BLaER1 (cell line): ENCODE measurements at regions not wholly inside any gene's neighbourhood (a gene's known extent, or its start where the extent isn't known, plus 50 kb on each side); places are given as distances from the start of the nearest gene placed in this dataset.

Source experiments
- H3K27ac ChIP-seq: shearing (Covaris generic); formaldehyde crosslinking; 2 replicates; pipeline ENCODE4 v1.8.1; 2022
- H3K27me3 ChIP-seq: shearing (Covaris generic); formaldehyde crosslinking; 2 replicates; pipeline ENCODE4 v1.8.1; 2022
- H3K36me3 ChIP-seq: shearing (Covaris generic); formaldehyde crosslinking; 2 replicates; pipeline ENCODE4 v1.8.1; 2022
- H3K4me1 ChIP-seq: shearing (Covaris generic); formaldehyde crosslinking; 2 replicates; pipeline ENCODE4 v1.8.1; 2022
- H3K4me2 ChIP-seq: shearing (Covaris generic); formaldehyde crosslinking; 2 replicates; pipeline ENCODE4 v1.8.1; 2022
- H3K4me3 ChIP-seq: shearing (Covaris generic); formaldehyde crosslinking; 2 replicates; pipeline ENCODE4 v1.8.1; 2022
- H3K9ac ChIP-seq: shearing (Covaris generic); formaldehyde crosslinking; 2 replicates; pipeline ENCODE4 v1.8.1; 2022
- H3K9me3 ChIP-seq: shearing (Covaris generic); formaldehyde crosslinking; 2 replicates; pipeline ENCODE4 v1.8.1; 2022
- H4K20me1 ChIP-seq: shearing (Covaris generic); formaldehyde crosslinking; 2 replicates; pipeline ENCODE4 v1.8.1; 2022
- Cebpa-rat ChIP-seq: shearing (Covaris generic); IDR thresholded peaks from 2 replicates; pipeline ENCODE4 v1.8.1; 2022

DNA sequence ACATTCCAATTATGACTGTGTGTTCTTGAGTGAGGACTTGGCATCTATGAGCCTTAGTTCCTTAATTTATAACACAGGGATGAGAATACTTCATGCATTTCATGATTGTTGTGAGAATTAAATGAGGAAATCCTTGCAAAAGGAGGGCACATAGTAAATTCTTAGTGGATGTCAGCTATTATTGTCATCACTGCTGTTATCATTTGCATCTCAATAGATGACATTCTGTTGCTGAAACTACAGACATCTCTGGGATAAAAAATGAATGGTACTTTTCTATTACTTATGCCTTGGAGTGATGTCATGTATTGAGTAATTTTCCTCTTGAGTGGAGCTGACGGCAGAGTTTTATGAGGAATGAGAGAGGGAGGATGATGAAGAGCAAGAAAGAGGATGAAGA lies 184.4 kb upstream of the CDH11 start:
- no peaks in the 10 kb centered on the region for H3K36me3 ChIP-seq
- H3K9me3 ChIP-seq = no peaks in the 10 kb centered on the region
- no peak overlapping the region for H3K9ac ChIP-seq
- no peak overlapping the region for H3K4me3 ChIP-seq
- TF ChIP-seq Cebpa-rat = no peak
- H3K27me3 ChIP-seq = no peaks in the 10 kb centered on the region
- no peaks in the 10 kb centered on the region for H4K20me1 ChIP-seq
- H3K27ac ChIP-seq = no peak overlapping the region
- H3K4me2 ChIP-seq = no peak overlapping the region
- no peaks in the 10 kb centered on the region for H3K4me1 ChIP-seq

DNA sequence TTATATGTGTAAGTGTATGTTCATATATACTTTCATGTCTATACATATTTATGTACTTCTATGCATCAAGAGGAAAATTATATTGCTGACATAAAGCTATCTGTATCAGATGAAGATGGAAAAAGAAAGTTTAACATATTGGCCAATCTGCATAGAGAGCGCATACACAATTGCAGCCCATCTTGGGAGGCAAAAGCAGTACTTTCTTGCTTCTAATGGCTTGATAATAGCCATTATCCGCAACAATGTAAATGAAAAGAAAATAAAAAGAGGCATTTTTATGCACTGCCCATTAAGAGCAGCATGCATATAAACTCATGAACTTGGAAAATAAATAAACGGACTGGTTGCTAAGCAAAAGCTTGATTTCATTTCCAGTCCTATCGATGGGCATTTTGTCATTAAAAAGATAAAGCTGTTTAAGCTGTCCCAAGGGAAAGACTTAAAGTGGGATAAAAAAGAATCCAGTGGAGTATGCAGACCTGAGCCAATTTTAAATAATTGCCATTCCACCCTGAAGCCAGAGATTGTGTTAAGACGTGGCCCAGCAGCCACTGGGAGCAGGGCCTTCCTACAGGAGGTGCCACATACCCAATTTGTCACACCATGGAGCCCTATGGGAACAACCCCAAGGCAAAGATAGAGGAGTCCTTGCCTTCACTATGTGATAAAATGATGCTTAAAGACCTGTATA lies 183.6 kb upstream of the CDH11 start:
- Histone ChIP-seq H3K4me1 (no peaks in the 10 kb centered on the region), H4K20me1 (no peaks in the 10 kb centered on the region), H3K27me3 (no peaks in the 10 kb centered on the region), H3K27ac (no peak overlapping the region), H3K9ac (no peak overlapping the region), H3K9me3 (no peaks in the 10 kb centered on the region), H3K4me3 (no peak overlapping the region), H3K36me3 (no peaks in the 10 kb centered on the region), H3K4me2 (no peak overlapping the region)
- TF ChIP-seq Cebpa-rat = no peak

DNA sequence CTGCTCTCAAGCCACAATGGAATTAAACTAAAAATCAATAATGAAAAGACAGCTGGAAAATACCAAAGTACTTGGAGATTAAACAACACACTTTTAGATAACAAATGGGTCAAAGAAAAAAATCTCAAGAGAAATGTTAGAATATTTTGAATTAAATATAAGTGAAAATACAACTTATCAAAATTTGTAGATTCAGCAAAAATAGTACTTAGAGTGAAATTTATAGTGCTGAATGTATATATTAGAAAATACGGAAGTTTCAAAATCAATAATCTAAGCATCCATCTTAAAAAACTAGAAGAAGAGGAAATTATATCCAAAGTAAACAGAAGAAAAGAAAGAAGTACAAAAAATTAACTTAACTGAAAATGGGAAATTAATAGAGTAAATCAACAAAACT lies 179.2 kb upstream of the CDH11 start:
- TF ChIP-seq Cebpa-rat = no peak
- H3K4me3 ChIP-seq = no peak overlapping the region
- no peaks in the 10 kb centered on the region for H3K4me1 ChIP-seq
- no peak overlapping the region for H3K4me2 ChIP-seq
- H3K9ac ChIP-seq = no peak overlapping the region
- H4K20me1 ChIP-seq = no peaks in the 10 kb centered on the region
- no peaks in the 10 kb centered on the region for H3K9me3 ChIP-seq
- no peaks in the 10 kb centered on the region for H3K36me3 ChIP-seq
- no peaks in the 10 kb centered on the region for H3K27me3 ChIP-seq
- no peak overlapping the region for H3K27ac ChIP-seq

DNA sequence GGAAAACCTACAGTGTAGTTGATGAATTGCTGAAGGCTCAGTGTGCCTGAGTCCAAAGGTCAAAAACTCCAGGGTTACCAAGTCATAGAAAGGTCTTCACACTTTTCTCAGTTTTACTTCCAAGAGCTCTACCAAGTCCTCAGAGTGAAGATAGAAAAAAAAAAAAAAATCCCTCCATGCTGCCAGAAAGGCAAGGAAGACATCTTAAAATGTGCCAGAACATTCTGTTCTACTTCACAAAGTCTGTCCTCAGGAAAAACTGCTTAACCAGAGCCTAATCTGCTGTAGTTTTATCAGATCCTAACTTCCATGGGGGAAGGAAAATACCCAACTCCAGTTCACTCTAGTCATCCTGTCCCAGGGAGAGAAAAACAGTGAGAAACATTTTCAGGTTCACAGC lies 175.6 kb upstream of the CDH11 start:
- Histone ChIP-seq H3K27ac (no peak overlapping the region), H4K20me1 (no peaks in the 10 kb centered on the region), H3K4me1 (no peaks in the 10 kb centered on the region), H3K9ac (no peak overlapping the region), H3K4me3 (no peak overlapping the region), H3K36me3 (no peaks in the 10 kb centered on the region), H3K9me3 (no peaks in the 10 kb centered on the region), H3K4me2 (no peak overlapping the region), H3K27me3 (no peaks in the 10 kb centered on the region)
- no peak for TF ChIP-seq Cebpa-rat

DNA sequence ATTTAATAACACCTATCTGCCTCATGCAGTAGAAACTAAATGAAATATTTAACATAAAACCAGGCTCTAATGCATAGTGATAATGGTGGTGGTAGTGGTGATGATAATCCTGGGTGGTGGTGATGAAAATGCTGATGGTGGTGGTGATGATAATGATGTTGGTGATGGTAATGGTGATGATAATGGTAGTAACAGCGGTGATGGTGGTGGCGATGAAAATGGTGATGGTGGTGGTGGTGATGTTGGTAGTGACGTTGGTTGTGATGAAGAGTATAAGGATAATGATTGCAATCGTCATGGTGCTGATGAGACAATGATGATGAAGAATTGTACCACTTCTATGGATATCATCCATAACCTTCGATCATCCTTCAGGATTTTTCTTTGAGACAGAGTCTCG lies 173.7 kb upstream of the CDH11 start:
- H3K27ac ChIP-seq = no peak overlapping the region
- no peak overlapping the region for H3K9ac ChIP-seq
- no peaks in the 10 kb centered on the region for H3K27me3 ChIP-seq
- no peak overlapping the region for H3K4me3 ChIP-seq
- no peak overlapping the region for H3K4me2 ChIP-seq
- no peak for TF ChIP-seq Cebpa-rat
- H3K36me3 ChIP-seq = no peaks in the 10 kb centered on the region
- no peaks in the 10 kb centered on the region for H3K4me1 ChIP-seq
- no peaks in the 10 kb centered on the region for H4K20me1 ChIP-seq
- H3K9me3 ChIP-seq = no peaks in the 10 kb centered on the region

DNA sequence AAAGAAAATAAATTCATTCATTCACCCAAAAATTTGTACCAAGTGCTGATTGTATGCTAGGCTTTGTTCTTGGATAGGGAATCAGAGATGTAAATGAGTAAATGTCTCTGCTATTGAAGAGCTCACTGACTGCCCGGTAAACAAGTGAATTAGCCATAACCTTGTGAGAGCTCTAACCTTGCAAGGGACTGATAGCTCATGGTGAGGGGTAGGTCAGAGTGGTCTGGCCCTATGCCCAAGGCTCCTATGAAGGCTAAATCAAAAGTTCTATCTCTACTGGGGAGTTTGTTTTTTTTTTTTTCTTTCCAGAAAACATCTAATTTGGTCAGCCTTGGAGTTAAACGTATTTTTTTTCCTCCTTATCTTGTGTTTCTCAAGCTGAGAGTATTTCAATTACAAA lies 172.8 kb upstream of the CDH11 start:
- Histone ChIP-seq H3K4me3 (no peak overlapping the region), H3K36me3 (no peaks in the 10 kb centered on the region), H3K4me2 (no peak overlapping the region), H4K20me1 (no peaks in the 10 kb centered on the region), H3K27ac (no peak overlapping the region), H3K27me3 (no peaks in the 10 kb centered on the region), H3K9ac (no peak overlapping the region), H3K9me3 (no peaks in the 10 kb centered on the region), H3K4me1 (no peaks in the 10 kb centered on the region)
- TF ChIP-seq Cebpa-rat = no peak

DNA sequence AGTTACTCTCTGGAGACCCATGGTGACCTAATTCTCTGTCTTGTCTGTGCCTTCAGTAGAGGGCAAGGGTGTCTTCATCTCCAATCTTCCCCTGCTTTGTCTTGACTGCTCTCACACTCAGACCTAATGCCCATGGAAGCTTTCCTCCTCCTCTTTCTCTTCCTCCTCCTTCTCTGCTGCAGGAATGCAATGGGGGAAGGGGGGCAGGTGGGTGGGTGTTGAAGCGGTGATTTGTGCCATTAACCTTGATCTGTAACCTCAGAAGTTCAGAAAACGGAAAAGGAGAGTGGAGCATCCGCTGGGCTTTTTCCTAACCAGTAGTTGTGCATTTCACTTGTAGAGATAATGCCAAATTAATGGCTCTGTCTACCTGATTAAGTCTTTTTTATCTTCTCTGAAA lies 172.3 kb upstream of the CDH11 start:
- Histone ChIP-seq H3K4me1 (no peaks in the 10 kb centered on the region), H3K4me2 (no peak overlapping the region), H3K4me3 (no peak overlapping the region), H3K9me3 (no peaks in the 10 kb centered on the region), H3K36me3 (no peaks in the 10 kb centered on the region), H3K27ac (no peak overlapping the region), H4K20me1 (no peaks in the 10 kb centered on the region), H3K9ac (no peak overlapping the region), H3K27me3 (no peaks in the 10 kb centered on the region)
- TF ChIP-seq Cebpa-rat = no peak

DNA sequence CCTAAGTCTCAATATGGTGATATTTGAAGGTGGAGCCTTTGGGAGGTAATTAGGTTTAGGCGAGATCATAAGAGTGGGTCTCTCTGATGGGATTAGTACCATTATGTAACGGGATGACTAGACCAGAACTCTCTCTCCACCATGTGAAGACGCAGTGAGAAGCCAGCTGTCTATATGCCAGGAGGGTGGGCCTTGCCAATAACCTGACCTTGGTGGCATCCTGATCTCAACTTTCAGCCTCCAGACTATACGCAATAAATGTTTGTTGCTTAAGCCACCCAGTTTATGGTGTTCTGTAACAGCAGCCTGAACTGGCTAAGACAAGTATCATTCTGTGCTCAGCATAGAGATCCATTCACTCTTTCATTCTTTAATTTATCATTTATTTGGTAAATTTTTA lies 167.2 kb upstream of the CDH11 start:
- Histone ChIP-seq H3K9me3 (no peaks in the 10 kb centered on the region), H3K27me3 (no peaks in the 10 kb centered on the region), H3K4me3 (no peak overlapping the region), H3K36me3 (no peaks in the 10 kb centered on the region), H3K9ac (no peak overlapping the region), H4K20me1 (no peaks in the 10 kb centered on the region), H3K4me1 (no peaks in the 10 kb centered on the region), H3K27ac (no peak overlapping the region), H3K4me2 (no peak overlapping the region)
- no peak for TF ChIP-seq Cebpa-rat

DNA sequence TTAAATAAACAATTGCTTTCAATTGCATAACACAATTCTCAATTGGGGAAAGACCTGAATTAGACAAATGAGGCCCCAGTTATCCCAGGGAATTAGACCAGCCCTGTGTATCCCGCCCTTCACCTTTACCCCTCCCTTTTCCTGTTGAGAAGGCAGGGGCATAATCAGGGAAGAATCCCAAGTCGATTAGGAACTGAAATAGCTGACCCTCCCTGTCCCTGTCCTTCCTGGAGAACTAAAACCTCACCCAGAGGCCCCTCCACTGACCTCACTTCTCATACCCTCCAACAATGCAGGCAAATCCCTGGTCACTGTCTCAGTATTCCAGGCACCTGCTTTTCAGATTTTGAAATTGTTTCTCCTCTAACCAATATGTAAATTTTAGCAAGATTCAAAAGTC lies 165.4 kb upstream of the CDH11 start:
- TF ChIP-seq Cebpa-rat = no peak
- Histone ChIP-seq H3K9ac (no peak overlapping the region), H3K4me3 (no peak overlapping the region), H3K4me1 (no peaks in the 10 kb centered on the region), H3K36me3 (no peaks in the 10 kb centered on the region), H3K4me2 (no peak overlapping the region), H3K9me3 (no peaks in the 10 kb centered on the region), H3K27ac (no peak overlapping the region), H3K27me3 (no peaks in the 10 kb centered on the region), H4K20me1 (no peaks in the 10 kb centered on the region)

DNA sequence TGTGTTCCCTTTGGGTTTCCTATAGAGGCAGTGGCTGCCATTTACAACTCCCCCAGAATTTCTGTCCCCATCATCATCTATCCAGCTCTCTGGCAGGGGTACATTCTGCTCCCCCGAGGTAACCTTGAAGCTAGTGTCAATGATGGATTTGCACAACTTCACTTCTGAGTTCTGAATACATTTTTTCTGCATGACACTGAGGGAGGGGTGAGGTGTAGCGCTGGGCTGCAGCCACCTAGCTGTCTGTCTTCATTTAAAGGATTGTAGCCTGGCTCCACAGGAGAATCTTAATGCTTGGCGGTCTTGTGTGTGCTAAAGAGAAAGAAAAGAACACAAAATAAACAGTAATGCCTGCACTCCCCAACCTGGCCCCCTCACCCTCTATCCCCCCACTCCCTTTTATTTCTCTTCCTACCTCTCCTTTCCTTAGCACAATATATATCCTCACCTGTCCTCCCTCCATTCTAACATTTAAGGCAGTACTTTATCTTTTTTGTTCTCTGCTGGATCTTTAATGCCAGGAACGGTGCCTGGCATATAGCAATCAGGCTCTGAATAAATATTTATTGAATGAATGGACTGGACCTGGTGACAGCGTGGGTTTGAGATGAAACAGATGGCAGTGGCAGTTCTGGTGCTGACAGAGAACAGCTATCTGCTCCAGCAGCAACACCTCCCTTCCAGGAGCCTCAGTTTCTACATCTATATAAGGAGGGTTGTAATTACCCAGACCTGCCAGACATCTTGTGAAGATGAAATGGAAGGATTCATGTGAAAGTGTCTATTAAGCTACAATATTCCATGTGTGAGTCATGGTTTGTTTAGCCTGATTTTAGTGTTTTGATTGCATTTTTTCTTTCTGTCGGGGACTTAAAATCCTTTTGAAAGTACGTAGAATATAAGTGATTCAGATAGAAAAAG lies 163.5 kb upstream of the CDH11 start:
- no peak for TF ChIP-seq Cebpa-rat
- Histone ChIP-seq H3K4me1 (no peaks in the 10 kb centered on the region), H3K27ac (no peak overlapping the region), H4K20me1 (no peaks in the 10 kb centered on the region), H3K36me3 (no peaks in the 10 kb centered on the region), H3K9me3 (no peaks in the 10 kb centered on the region), H3K9ac (no peak overlapping the region), H3K27me3 (no peaks in the 10 kb centered on the region), H3K4me3 (no peak overlapping the region), H3K4me2 (no peak overlapping the region)
